ENCODE measurements at regions not wholly inside any gene's neighbourhood (a gene's known extent, or its start where the extent isn't known, plus 50 kb on each side); places are given as distances from the start of the nearest gene placed in this dataset.

DNA sequence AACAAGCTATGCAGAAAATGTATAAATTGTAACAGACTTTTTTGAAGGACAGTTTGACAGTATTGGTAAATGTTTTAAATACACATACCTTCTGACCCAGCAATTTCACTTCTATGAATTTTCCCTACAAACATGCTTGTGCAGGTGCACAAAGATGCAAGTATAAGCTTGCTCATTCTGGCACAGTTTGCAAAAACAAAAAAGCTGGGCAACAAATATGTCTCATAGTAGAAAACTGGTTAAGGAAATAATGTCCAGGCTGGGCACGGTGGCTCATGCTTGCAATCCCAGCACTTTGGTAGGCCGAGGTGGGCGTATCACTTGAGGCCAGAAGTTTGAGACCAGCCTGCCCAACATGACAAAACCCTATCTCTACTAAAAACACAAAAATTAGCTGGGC lies 96.9 kb upstream of the NEDD4L start:
- TF ChIP-seq, protein P1, sequence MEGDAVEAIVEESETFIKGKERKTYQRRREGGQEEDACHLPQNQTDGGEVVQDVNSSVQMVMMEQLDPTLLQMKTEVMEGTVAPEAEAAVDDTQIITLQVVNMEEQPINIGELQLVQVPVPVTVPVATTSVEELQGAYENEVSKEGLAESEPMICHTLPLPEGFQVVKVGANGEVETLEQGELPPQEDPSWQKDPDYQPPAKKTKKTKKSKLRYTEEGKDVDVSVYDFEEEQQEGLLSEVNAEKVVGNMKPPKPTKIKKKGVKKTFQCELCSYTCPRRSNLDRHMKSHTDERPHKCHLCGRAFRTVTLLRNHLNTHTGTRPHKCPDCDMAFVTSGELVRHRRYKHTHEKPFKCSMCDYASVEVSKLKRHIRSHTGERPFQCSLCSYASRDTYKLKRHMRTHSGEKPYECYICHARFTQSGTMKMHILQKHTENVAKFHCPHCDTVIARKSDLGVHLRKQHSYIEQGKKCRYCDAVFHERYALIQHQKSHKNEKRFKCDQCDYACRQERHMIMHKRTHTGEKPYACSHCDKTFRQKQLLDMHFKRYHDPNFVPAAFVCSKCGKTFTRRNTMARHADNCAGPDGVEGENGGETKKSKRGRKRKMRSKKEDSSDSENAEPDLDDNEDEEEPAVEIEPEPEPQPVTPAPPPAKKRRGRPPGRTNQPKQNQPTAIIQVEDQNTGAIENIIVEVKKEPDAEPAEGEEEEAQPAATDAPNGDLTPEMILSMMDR (conservative IDR thresholded peaks at IDR 0.05) = no peak
- no peak for TF ChIP-seq ZFX (IDR thresholded peaks at IDR 0.05)

Measured in C4-2B (cell line).